ENCODE measurements at regions not wholly inside any gene's neighbourhood (a gene's known extent, or its start where the extent isn't known, plus 50 kb on each side); places are given as distances from the start of the nearest gene placed in this dataset.

DNA sequence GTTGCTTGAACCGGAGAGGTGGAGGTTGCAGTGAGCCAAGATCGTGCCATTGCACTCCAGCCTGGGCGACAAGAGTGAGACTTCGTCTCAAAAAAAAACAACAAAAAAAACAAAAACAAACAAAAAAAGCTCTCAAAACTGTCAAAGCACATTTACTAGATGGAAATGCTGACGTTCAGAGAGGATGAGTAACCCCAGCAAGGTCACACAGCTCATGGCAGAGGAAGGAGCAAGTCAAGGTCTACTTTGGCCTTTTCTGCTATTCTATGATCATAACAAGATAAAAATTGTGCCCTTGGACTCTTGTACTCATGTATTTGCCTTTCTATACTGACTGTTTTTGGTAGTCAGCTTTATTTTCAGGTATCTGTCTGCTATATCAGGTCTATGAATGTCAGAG, 109.5 kb downstream of the ARL6IP6 start (continued):
- TF ChIP-seq, protein P1, sequence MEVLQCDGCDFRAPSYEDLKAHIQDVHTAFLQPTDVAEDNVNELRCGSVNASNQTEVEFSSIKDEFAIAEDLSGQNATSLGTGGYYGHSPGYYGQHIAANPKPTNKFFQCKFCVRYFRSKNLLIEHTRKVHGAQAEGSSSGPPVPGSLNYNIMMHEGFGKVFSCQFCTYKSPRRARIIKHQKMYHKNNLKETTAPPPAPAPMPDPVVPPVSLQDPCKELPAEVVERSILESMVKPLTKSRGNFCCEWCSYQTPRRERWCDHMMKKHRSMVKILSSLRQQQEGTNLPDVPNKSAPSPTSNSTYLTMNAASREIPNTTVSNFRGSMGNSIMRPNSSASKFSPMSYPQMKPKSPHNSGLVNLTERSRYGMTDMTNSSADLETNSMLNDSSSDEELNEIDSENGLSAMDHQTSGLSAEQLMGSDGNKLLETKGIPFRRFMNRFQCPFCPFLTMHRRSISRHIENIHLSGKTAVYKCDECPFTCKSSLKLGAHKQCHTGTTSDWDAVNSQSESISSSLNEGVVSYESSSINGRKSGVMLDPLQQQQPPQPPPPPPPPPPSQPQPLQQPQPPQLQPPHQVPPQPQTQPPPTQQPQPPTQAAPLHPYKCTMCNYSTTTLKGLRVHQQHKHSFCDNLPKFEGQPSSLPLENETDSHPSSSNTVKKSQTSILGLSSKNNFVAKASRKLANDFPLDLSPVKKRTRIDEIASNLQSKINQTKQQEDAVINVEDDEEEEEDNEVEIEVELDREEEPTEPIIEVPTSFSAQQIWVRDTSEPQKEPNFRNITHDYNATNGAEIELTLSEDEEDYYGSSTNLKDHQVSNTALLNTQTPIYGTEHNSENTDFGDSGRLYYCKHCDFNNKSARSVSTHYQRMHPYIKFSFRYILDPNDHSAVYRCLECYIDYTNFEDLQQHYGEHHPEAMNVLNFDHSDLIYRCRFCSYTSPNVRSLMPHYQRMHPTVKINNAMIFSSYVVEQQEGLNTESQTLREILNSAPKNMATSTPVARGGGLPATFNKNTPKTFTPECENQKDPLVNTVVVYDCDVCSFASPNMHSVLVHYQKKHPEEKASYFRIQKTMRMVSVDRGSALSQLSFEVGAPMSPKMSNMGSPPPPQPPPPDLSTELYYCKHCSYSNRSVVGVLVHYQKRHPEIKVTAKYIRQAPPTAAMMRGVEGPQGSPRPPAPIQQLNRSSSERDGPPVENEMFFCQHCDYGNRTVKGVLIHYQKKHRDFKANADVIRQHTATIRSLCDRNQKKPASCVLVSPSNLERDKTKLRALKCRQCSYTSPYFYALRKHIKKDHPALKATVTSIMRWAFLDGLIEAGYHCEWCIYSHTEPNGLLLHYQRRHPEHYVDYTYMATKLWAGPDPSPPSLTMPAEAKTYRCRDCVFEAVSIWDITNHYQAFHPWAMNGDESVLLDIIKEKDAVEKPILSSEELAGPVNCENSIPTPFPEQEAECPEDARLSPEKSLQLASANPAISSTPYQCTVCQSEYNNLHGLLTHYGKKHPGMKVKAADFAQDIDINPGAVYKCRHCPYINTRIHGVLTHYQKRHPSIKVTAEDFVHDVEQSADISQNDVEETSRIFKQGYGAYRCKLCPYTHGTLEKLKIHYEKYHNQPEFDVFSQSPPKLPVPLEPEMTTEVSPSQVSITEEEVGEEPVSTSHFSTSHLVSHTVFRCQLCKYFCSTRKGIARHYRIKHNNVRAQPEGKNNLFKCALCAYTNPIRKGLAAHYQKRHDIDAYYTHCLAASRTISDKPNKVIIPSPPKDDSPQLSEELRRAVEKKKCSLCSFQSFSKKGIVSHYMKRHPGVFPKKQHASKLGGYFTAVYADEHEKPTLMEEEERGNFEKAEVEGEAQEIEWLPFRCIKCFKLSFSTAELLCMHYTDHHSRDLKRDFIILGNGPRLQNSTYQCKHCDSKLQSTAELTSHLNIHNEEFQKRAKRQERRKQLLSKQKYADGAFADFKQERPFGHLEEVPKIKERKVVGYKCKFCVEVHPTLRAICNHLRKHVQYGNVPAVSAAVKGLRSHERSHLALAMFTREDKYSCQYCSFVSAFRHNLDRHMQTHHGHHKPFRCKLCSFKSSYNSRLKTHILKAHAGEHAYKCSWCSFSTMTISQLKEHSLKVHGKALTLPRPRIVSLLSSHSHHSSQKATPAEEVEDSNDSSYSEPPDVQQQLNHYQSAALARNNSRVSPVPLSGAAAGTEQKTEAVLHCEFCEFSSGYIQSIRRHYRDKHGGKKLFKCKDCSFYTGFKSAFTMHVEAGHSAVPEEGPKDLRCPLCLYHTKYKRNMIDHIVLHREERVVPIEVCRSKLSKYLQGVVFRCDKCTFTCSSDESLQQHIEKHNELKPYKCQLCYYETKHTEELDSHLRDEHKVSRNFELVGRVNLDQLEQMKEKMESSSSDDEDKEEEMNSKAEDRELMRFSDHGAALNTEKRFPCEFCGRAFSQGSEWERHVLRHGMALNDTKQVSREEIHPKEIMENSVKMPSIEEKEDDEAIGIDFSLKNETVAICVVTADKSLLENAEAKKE (CRISPR knock-in tag; IDR thresholded peaks at IDR 0.05) = no peak
- TF ChIP-seq ETS1 (IDR thresholded peaks at IDR 0.05) (no peak), STAT1 (IDR thresholded peaks at IDR 0.05; ENCODE audit: unreplicated experiment) (no peak), POLR2AphosphoS5 (IDR thresholded peaks at IDR 0.05; ENCODE audit: low read depth) (no peak)

GRCh38 chr2:152826581-152827279, 108.3 kb downstream of the ARL6IP6 start:
- H3K36me3 Mint-ChIP-seq (ENCODE audit: low read depth) = no peaks in the 10 kb centered on the region
- H3K4me1 Mint-ChIP-seq = peaks cover 12% of the 10 kb centered on the region; the same call in 2 of the 3 replicates
- no peak overlapping the region for H3K4me2 ChIP-seq
- no peaks in the 10 kb centered on the region for H3K36me3 ChIP-seq (ENCODE audit: insufficient read depth)
- no peak overlapping the region for H3K4me3 ChIP-seq
- H3K27me3 Mint-ChIP-seq (ENCODE audit: insufficient read depth, low read depth, poor library complexity) = no peaks in the 10 kb centered on the region
- DNase-seq (ENCODE audit: low spot score) = no peak
- peaks cover 7% of the 10 kb centered on the region; the same call in 1 of the 2 replicates for H3K4me1 ChIP-seq (ENCODE audit: insufficient read depth)
- H3K79me2 ChIP-seq (replicated peaks; ENCODE audit: insufficient read depth) = no peaks in the 10 kb centered on the region
- H3K4me3 Mint-ChIP-seq = no peak overlapping the region
- no peak overlapping the region for H3K27ac ChIP-seq (ENCODE audit: low read depth)
- H4K20me1 ChIP-seq (replicated peaks; ENCODE audit: insufficient read depth) = no peaks in the 10 kb centered on the region
- H2AFZ ChIP-seq = no peak overlapping the region
- H3K9me3 Mint-ChIP-seq = no peaks in the 10 kb centered on the region
- no peak for ATAC-seq
- H3K27ac Mint-ChIP-seq = no peak overlapping the region; the same call in 1 of the 2 replicates
- H3K27me3 ChIP-seq (ENCODE audit: insufficient read depth) = no peaks in the 10 kb centered on the region
- H3F3A ChIP-seq (replicated peaks; ENCODE audit: low read depth) = no peaks in the 10 kb centered on the region
- no peaks in the 10 kb centered on the region for H3K9me2 ChIP-seq (ENCODE audit: insufficient read depth)
- TF ChIP-seq POLR2AphosphoS5 (IDR thresholded peaks at IDR 0.05; ENCODE audit: low read depth) = no peak
- TF ChIP-seq CTCF (conservative IDR thresholded peaks at IDR 0.05; ENCODE audit: low read depth in 2 of 2) = no peak
- TF ChIP-seq CREB1 (CRISPR knock-in tag; IDR thresholded peaks at IDR 0.05; ENCODE audit: low read depth) = no peak
- no peak for TF ChIP-seq EZH2 (IDR thresholded peaks at IDR 0.05; ENCODE audit: low read depth, unreplicated experiment)
- no peak for TF ChIP-seq ZNF114 (CRISPR knock-in tag; IDR thresholded peaks at IDR 0.05)
- TF ChIP-seq STAT1 (IDR thresholded peaks at IDR 0.05; ENCODE audit: unreplicated experiment) = no peak
- no peak for TF ChIP-seq ZNF331 (CRISPR knock-in tag; IDR thresholded peaks at IDR 0.05; ENCODE audit: low read depth)
- no peak for TF ChIP-seq JUNB (IDR thresholded peaks at IDR 0.05; ENCODE audit: unreplicated experiment)

Data from GM23338 (cell line).